ENCODE measurements at regions not wholly inside any gene's neighbourhood (a gene's known extent, or its start where the extent isn't known, plus 50 kb on each side); places are given as distances from the start of the nearest gene placed in this dataset.
A peak's percentile ranks its signal among the peaks of the same experiment; 100 is the strongest.

DNA sequence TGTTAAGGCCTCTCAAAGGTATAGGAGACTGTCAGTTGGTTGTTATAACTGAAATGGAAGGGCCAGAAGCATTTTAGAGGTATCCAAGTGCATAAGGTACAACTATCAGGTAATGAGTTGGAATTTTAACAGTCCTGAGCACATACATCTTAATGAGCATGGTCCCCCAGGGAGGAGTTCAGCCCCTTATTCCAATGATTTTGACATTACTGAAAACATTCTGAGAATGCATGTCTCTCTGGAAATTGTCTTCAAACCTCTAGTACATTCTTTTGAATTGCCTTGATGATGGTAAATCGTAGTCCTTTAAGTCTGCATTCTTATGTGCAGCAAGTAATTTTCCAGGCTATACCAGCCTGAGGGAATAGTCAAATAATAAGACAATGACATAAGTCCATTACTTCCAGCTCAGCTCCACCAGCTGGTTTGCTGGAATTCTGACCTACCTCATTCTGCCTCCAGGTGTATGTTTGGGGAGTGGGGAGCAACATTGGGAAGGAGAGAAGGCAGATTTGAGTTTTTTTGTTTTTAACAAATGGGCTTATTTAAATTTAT, 239.2 kb downstream of the MSRB3 start:
- no peak for DNase-seq (ENCODE audit: low spot score)

DNA sequence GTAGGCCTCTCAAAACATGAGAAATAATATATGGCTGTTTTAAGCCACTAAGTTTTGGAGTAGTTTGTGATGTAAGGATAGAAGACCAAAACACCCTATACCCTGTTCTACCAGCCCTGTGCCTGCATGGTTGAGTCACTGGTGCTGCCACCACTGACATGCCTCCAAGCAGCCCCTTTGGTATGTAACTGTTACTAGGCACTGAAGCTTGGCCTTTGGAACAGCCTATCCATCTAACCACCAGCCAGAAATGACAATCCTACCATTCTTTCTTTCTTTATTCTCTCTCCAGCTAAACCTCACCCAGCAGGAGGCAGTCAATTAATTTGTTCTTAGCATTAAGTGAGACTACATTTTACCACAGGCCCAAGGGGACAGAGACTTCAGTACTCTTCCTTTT, 240.3 kb downstream of the MSRB3 start:
- DNase-seq (ENCODE audit: low spot score), result peak; percentile 79

DNA sequence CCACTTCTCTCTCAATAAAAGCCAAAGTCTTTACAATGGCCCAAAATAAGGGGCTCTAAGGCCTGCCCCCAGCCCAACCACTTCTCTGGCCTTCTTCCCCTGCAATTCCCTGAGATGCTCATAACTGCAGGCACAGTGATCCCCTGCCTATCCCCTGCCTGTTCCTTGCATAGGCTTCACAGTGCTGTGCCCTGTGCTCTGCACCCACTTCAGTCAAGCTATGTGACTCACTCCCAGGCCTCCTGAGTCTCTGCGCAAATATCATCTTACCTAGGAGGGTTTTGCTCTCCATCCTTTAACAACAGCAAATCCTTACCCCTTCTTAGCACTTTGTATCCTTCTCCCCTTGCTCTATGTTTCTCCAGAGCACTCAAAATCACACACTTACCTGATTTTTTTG, 242.2 kb downstream of the MSRB3 start:
- no peak for DNase-seq (ENCODE audit: low spot score)

DNA sequence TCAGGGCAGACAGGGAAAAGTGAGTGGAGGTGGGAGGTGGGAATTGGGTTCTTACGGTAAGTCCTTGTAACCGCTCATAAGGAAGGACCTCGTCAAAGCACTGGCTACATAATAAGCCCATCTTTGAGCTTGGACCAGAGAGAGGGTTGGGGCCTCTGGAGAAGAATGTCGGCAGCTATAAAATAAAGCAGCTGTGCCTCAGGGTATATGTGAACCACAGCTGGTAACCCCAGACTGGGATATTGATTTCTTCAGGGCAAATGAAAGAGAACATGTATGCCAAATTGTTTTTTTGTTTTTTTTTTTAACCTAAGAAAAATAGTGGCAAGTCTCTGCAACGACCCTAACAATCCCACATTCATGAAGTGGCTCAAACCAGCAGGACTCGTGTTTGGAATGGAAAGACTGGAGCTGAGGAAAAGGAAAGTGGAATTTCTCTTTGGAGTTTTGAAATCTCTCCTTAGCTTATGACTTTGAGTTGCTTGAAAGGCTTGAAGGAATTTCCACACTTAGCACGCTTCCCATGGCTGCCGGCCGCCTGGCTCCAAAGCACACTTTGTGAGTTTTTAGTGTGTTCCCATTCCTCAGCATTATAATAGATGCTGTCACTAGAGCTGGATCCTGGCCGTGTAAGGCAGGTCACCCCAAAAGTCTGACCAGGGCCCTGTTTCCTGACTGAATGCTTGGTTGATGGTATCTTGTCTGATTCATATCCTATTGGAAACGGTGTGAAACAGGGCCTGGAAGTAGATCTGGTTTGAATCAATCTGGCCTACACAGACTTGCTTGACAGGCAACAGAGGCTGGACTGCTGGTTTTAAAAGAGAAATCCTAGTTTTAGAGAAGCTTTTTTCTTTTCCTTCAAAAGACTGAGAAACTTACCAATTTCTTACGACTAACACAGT, 244.7 kb downstream of the MSRB3 start:
- DNase-seq (ENCODE audit: low spot score), result peak; percentile 45

DNA sequence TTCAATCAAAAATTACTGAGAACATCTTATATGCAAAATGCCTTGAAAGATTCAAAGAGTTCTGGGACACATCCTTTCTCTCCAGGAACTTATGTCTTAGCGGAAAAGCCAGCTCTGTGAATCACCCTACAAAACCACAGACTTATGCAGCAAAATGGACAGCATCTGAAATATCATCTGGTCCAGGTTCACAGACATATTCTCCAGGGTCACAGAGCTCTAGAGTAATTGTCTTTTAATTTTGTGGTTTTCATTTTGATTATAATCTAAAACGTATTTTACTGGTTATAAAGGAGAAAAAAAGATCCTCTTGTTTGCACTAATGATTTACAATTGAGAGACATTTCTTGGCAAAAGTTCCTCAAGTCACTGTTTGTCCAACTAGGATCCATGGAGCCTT, 246.2 kb downstream of the MSRB3 start:
- DNase-seq (ENCODE audit: low spot score), result peak; percentile 51

DNA sequence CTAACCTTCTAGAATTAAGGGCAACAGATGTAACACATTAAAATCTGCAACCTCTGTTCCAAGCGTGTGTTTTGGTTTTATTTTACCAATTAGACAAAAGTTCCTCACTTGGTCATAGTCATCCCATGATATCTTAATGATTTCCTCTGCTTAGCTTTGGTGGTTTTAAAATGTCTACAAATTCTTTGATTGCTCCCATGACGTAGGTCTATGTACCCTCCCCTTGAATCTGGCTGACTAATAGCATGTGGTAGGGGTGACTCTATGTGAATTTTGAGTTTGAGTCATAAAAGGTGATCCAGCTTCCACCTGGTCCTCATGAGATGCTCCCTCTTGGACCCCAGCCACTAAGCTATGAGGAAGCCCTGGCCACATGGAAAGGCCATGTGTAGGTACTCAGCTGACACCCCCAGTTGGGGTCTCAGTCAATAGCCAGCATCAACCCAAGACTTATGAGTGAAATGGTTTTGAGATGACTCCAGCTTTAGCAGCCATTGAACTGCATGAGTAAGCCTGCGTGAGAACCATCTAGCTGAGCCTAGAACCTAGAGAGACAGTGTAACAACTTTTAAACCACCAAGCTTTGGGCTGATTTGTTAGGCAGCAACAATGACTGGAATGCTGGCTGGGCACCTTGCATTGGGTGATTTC, 247.1 kb downstream of the MSRB3 start:
- peak; percentile 86 for DNase-seq (ENCODE audit: low spot score)

DNA sequence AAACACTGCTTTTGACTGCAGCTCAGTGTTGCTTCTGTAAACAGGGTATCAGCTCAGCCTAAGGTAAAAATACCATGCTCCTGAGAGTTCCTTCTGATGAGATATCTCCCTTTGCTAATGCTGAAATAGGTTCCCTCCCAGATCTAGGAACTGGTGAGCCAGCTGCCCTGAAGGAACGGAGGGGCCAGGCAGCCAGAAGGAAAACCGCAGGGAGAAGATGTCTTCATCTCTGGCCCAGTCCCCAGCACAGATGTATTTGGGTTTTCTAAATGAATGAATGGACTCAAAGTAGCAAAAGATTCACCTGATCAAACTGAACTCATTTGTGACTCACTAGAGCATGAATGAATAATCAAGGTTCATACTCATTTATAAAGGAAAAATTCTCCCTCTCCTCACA, 247.8 kb downstream of the MSRB3 start:
- DNase-seq (ENCODE audit: low spot score), result peak; percentile 79

DNA sequence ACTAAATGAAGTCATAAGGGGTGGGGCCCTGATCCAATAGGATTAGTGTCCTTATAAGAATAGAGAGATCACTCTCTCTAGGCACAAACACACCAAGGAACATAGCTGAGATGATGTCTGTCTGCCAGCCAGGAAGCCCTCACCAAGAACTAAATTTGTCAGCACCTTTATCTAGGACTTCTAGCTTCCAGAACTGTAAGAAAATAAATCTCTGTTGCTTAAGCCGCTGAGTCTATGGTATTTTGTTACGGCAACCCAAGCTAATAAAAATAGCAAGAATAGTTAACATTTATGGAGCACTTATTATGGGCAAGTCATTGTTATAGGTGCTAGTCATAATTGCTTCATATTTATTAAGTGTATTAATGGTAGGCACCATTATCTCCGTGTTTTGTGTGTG, 249.6 kb downstream of the MSRB3 start:
- DNase-seq (ENCODE audit: low spot score), result no peak

DNA sequence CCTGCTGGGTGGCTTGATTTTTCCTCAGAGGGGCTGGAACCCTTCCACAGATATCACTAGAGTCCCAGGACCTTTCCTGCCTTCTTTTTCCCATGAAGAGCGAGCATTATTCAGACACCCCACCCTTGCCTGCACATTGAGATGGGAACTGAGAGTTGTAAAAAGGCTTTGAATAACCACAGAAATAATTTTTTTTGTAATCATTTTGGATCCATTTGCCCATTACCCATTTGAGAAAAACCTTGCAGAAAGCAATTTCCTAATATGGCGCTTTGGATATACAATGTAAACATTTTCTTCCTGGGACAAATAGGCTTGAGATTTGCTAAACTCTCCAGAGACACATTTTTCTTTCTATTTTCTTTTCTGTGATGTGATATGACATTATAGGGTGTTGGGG, 250.6 kb downstream of the MSRB3 start:
- no peak for DNase-seq (ENCODE audit: low spot score)

DNA sequence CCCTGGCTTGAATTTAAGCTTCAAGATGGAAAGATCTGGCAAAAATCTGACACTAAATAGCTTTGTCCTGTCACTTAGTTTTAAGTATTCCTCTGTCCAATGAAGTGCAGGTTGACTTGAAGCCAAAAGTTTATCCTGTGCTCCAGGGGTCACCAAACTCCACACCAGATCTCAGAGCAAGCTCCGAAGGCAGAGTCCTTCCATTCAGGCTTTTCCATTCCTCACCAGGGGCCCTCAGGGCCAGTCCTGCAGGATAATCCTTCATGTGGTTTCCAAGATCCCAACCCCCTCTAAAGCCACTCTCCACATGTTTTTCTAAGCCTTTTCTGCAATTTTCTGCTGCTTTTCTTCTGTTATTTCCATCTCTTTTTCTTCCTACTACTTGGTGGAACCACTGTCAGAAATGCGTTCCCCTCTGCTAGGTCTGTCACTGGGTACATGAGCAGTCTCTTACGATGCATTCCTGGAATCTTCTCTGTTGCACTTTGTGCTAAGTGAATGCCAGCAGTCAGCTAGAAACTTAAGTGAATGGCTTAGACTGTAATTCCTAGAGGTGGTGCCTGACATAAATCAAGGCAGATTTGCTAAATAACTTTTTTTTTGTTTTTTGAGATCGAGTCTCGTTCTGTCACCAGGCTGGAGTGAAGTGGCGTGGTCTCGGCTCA, 251.4 kb downstream of the MSRB3 start:
- peak; percentile 35 for DNase-seq (ENCODE audit: low spot score)

DNA sequence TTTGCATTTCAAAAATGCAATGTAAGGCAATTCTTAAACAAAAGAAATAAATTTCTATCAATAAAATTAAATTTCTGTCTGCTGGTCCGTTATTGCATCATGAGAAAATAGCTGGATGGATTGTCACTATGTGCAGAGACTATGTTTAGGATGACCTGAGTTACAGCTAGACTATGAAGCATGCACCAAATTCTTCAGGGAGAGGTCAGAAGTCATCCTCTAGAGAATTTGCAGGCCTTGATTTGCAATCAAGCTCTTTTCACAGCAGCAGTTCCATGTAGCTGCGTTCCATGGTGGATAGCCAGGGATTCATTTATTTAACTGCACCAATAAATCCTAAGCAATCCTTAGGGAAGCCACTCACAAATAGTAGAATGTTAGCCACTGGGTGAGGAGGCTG, 253.7 kb downstream of the MSRB3 start:
- peak; percentile 57 for DNase-seq (ENCODE audit: low spot score)

DNA sequence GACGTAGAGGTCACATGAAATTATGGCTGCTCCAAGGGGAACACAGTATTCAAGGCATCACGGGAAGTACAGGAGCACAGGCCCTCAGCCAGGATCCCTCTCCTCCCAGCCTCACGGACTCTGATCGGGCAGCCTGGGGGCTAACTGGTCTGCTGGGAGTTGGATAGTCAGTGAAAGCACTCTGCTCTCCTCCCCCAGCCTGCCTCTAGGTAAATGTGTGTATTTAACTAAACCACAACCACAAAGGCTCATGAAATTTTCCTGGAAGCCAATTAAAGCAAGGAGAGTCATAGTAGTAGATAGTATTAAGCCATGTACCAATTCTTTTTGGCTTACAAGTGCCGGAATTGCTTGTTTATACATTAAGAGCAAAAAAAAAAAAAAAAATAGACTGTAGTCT, 254.3 kb downstream of the MSRB3 start:
- peak; percentile 88 for DNase-seq (ENCODE audit: low spot score)

DNA sequence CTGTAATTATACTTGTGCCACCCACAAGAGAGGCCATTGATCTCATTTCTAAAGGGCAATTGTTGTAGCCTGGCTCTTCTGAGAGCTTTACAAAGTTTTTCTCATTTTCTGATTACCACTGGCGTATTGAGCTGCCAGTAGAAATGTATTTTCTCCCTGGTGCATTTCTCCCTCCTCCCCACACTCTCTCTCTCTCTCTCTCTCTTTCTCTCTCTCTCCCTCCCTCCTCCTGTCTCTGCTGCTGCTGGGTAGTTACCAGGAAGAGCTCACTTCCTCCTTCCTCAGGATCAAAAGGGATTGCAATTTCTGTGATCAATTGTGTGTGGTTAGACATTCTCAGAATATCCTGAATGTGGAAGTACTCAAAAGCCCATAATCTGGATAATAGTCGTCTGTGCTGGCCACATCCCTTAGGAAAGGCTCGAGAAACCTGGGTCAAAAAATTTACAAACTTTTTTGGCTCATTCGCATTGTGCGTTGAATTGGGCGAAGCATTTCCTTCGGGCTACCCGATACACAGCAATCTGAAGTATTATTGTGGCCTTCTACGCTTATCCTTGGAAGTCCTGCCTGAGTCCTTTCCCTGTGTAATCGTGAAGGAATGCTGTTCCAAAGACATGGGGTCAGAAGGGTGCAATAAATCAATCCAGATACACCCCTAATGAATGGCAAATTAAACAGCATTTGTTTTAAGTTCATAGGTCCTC, 254.8 kb downstream of the MSRB3 start:
- DNase-seq (ENCODE audit: low spot score), result peak; percentile 82

DNA sequence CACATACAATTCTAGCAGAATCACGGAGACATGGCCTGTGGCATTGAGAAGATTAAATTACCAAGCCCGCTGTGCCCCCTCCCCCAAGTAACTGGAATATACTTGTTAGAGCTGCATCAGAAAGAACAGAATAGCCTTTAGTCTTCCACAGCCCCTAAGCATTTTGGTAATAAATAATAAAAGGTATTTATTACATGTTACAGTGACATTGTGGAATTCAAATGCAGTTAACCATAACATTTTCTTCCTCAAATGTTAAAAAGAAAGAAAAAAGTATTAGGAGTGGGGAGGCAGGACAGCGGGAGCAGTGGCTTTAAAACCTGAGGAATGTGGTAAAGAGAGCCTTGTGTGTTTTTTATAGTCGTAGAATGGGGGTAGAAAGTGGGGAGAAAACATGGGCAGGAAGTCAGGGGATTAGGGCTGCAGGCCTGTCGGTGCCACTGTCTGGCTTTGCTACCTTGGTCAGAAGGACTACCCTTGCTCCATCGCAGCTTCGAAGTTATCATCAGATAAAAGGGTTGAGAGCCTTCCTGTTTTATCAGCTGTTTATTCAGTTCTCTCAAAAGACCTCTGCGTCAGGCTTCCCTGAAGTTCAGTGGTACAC, 255.9 kb downstream of the MSRB3 start:
- no peak for DNase-seq (ENCODE audit: low spot score)

DNA sequence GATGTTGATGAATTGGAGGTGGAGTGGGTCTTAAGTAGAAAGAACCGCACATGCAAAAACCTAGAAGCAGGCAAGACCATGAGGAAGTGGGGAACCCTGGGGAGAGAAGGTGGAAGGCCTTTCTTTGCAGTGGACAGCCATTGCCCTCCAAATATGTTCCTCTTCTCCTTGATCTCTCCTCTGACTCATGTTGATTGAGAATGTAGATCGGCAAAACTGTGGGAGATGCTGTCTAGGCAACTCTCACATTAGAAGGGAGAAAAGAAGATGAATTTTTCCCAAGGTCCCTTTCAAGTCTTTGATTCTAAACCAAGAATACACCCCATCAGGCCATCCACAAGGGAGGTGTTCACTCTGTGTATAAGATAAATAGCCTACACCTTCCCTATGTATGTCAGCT, 257.5 kb downstream of the MSRB3 start:
- peak; percentile 46 for DNase-seq (ENCODE audit: low spot score)

DNA sequence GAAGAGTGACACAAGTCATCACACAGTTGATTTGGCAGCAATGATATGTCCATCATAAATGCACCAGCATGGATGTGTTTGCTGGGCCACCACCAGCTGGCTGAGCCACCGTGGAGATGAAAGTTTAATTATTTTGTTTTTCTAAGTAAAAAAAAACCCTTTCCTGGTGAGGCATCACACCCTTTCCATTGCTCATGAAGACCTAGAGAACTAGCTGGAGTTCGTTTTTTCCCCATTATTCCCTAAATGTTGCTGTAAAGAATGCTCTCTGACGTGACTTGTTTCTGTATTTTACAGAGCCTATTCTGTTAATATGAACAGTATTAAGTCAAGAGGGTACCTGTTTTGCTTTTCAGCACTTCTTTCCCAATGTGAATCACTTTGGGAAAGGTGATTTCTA, 257.9 kb downstream of the MSRB3 start:
- DNase-seq (ENCODE audit: low spot score), result no peak

DNA sequence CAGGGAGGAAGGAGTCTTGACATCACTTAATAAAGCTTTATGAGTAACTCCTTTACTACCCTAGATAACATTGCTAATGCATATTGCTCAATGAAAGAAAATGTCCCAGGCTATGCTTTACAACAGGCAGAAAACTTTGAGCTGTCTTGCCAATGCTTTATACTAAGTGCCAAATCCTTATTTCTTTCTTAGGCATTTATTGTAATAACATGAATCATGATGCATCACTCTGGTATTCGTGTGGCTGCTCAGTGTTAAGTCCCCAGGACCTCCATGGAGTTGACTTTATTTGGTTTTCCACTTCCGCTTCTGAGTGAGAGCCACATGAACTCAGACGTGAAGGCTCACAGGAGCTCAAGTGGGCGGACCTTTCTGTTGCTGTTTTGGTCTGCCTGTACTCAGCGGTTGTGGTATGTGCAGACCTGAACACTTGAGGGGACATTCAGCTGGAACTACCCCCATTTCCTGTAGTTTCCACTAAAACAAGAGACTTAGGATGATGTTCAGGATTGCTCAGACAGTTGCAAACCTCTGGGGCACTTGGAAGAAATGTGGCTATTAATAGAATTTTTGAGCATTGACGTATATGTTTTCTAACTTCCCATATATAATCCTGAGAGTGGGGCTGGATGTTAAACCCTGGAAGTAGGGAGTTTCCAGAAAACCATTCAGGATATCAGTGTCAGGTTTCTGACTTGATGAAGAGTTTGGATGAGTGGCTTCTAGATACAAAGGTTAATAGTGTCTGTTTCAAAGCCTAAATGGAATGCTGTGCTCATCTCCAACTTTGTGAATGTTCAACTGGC, 258.6 kb downstream of the MSRB3 start:
- DNase-seq (ENCODE audit: low spot score), result peak; percentile 100

DNA sequence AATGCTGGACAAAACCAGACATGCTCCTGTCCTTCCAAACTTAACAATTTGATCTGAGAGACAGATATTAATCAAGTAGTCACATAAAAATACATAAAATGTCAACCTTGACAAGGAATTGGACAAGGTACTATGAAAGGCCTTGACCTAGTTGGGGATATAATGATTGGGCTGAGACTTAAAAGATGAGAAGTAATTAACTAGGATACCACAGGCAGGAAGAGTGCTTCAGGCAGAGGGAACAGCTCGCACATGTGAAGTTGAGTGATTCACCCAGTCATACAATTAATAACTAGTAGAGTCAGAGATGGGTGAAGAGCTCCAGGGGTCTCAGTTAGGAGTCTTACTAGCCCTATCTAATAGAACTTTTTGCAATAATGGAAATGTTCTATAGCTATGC, 259.5 kb downstream of the MSRB3 start:
- peak; percentile 80 for DNase-seq (ENCODE audit: low spot score)

DNA sequence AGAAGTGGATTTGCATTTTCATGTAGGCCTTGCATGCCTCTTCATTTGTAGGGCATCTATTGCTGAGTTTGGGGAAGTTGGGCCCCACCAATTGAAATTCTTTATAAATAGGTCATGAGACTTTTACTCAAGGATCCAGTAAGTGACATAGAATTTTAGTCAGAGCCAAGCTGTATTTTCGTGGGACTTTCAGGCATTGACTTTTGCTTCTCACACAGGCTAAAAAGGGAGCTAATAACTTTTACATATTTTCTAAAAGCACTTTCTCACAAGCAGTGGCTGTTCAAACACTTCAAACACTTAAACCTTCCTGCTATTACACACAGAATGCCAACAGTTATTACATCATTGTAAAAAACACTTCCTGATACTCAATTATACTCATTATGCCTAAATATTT, 260.5 kb downstream of the MSRB3 start:
- DNase-seq (ENCODE audit: low spot score), result no peak

DNA sequence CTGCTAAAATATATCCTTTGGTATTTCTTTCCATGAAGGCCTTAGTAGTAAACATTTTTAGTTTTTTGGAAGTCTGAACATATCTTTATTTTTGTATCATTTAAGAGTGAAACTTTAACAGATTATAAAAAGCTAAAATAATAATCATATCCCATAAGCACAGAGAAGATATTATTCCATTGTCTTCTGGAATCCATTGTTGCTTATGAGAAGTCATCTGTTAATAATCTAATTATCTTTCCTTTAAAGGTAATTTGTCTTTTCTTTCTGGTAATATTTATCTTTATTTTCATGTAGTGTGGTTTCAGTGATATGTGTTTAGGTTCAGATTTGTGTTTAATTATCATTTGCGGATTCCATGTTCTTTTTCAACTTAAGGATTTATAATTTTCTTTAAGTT, 261.7 kb downstream of the MSRB3 start:
- DNase-seq (ENCODE audit: low spot score), result no peak

DNA sequence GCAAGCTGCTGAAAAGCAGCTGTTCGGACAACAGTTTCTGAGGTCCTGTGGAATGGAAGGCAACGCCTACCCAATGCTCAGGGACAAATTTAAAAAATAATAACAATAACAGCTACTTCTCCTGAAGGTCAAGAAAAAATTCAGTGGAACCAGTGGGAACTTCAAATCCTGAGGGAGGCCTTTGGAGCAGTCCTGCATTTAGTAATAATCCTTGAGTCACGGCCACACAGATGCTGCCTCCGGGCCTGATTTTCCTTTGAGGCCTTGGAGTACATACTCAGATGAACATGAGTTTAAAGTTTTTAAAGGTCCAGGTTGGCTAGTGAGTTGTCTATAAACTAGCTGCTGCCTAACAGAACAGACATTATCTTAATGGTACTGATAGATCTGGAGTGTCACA, 268.0 kb downstream of the MSRB3 start:
- no peak for DNase-seq (ENCODE audit: low spot score)
